Skin epidermis (tissue), 12 donors: ENCODE measurements at regions not wholly inside any gene's neighbourhood (a gene's known extent, or its start where the extent isn't known, plus 50 kb on each side); places are given as distances from the start of the nearest gene placed in this dataset.
"Not testable (repeated sequence)": the region's sequence is repeated elsewhere in the genome, so short reads cannot be mapped to it uniquely, and the experiment has no call there.

ENCODE experiments used
- H3K27ac ChIP-seq, 21 experiments: fragments of 200-600 bp; sonication (generic) in 11 of 21; one replicate each; pipeline ENCODE4 v1.5.0; 2020; ENCODE audit warnings: mild to moderate bottlenecking in 3 of 21, inconsistent platforms in 2 of 21, moderate library complexity in 2 of 21
- H3K4me3 ChIP-seq, 7 experiments: fragments of 200-600 bp; sonication (generic) in 2 of 7; one replicate each; pipeline ENCODE4 v1.5.0; 2020; ENCODE audit warnings: inconsistent platforms in 2 of 7, mild to moderate bottlenecking in 2 of 7, moderate library complexity in 1 of 7

- Histone ChIP-seq H3K4me3 (no peak overlapping the region), H3K27ac (no peak overlapping the region)
Measured at GRCh38 chr10:130257897-130258296, 121.7 kb downstream of the GLRX3 start.

GRCh38 chr10:130259380-130259779 is 123.2 kb downstream of the GLRX3 start:
- Histone ChIP-seq H3K4me3 (no peak overlapping the region), H3K27ac (no peak overlapping the region)

GRCh38 chr10:130261306-130261705 is 125.1 kb downstream of the GLRX3 start:
- no peak overlapping the region for H3K27ac ChIP-seq
- no peak overlapping the region for H3K4me3 ChIP-seq

DNA sequence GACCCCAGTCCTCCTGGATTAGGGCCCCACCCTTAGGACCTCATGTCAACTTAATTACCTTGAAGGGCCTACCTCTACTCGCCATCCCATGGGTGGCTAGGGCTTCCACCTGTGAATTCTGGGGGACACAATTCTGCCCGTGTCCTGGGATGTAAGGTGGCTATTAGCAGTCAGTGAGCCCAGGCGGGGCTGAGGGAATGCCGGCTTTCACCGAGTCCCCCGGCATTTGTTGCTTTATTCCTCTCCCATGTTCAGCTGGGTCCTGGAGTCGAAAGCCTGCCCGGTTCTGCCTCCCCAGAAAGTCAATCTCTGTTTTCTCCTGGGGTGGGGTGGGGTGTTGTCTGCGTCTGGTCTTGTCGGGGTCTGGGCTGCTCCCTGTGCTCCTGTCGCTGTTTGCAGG is 125.6 kb downstream of the GLRX3 start:
- no peak overlapping the region for H3K27ac ChIP-seq
- no peak overlapping the region for H3K4me3 ChIP-seq

GRCh38 chr10:130263289-130263688 is 127.1 kb downstream of the GLRX3 start:
- H3K4me3 ChIP-seq: no peak overlapping the region
- H3K27ac ChIP-seq: no peak overlapping the region

DNA sequence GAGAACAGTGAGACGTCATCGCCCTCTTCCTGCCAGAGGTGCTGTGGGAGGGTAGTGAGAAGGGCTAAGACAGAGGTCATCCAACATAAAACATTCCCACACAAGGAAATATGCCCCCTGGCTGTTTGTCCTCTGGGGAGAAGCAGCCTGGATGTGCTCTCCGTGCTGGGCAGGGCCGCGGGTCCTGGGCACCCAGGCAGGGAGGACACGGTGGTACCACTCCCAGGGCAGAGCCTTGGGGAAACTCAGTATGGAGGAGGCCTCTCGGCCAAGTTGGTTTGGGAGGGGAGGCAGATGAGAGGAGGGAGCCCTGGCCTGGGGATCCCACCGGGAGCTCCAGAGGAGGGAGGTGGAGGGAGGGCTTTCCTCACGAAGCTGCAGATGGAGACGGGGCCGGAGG is 129.4 kb downstream of the GLRX3 start:
- no peak overlapping the region for H3K27ac ChIP-seq
- H3K4me3 ChIP-seq: no peak overlapping the region

GRCh38 chr10:130282492-130283218 is 146.5 kb downstream of the GLRX3 start:
- H3K27ac ChIP-seq: no peak overlapping the region
- no peak overlapping the region for H3K4me3 ChIP-seq

DNA sequence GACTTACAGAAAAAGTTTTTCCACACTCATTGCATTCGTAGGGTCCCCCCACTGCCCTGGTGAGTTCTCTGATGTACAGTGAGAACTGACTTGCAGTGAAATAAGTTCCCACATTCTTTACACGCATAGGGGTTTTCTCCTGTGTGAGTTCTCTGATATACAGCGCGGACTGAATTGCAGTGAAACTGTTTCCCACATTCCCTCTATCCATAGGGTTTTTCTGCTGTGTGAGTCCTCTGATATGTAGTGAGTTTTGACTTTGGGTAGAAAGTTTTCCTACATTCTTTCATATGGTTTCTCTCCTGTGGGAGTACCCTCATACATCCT is 147.0 kb downstream of the GLRX3 start:
- Histone ChIP-seq H3K4me3 (no peak overlapping the region), H3K27ac (no peak overlapping the region)

- not testable (repeated sequence) for H3K4me3 ChIP-seq, H3K27ac ChIP-seq
Measured at GRCh38 chr10:130295761-130296160, 159.6 kb downstream of the GLRX3 start.

DNA sequence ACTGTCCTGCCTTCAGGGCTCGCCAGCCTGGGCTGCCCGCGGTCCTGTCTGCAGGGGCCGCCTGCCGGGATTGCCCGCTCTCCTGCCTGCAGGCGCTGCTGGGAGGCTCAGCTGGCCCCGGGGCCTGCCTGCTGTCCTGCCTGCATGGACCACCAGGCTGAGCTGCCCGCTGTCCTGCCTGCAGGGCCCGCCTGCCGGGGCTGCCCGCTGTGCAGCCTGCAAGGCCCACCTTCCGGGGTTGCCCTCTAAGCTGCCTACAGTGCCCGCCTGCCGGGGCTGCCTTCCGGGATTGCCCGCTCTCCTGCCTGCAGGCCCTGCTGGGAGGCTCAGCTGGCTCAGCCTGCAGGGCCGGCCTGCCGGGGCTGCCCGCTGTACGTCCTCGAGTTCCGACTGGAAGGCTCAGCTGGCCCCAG is 164.4 kb downstream of the GLRX3 start:
- Histone ChIP-seq H3K4me3 (peak overlapping the region in 6 of 7 experiments; percentile 2 to 48 (median 26)), H3K27ac (peak overlapping the region in 12 of 21 experiments; percentile 17 to 87 (median 69))

DNA sequence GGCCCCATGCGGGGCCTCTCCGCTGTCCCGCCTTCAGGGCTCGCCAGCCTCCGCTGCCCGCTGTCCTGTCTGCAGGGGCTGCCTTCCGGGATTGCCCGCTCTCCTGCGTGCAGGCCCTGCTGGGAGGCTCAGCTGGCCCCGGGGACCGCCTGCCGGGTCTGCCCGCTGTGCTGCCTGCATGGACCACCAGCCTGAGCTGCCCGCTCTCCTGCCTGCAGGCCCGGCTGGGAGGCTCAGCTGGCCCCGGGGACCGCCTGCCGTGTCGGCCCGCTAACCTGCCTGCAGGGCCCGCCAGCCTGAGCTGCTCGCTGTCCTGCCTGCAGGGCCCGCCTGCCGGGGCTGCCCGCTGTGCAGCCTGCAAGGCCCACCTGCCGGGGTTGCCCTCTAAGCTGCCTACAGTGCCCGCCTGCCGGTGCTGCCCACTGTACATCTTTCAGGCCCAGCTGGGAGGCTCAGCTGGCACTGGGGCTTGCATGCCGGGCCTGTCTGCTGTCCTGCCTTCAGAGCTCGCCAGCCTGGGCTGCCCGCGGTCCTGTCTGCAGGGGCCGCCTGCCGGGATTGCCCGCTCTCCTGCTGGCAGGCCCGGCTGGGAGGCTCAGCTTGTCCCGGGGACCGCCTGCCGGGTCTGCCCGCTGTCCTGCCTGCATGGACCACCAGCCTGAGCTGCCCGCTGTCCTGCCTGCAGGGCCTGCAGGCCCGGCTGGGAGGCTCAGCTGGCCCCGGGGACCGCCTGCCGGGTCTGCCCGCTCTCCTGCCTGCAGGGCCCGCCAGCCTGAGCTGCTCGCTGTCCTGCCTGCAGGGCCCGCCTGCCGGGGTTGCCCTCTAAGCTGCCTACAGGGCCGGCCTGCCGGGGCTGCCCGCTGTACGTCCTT is 165.1 kb downstream of the GLRX3 start:
- Histone ChIP-seq H3K4me3 (peak overlapping the region in 6 of 7 experiments; percentile 2 to 48 (median 26)), H3K27ac (peak overlapping the region in 13 of 21 experiments; percentile 17 to 87 (median 69))

GRCh38 chr10:130326954-130327353 is 190.8 kb downstream of the GLRX3 start:
- Histone ChIP-seq H3K27ac (no peak overlapping the region), H3K4me3 (no peak overlapping the region)

DNA sequence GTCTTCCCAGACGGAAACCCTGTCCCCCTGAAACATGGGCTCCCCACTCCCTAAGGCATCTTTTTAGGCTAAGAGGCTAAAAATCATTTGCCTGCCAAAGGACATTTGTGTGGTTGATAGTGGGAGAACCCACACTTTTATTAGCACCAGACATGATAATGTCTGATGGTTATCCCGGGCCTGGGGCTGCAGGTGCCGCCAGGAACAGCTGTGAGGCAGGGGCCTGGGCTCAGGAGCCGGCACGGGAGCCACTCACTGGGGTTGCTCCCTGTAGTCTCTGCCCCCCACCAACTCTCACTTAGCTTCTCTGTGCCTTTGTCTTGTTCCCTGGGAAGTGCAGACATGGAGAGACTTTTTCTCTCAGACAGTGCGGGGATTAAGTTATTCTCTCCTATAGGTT is 193.6 kb downstream of the GLRX3 start:
- Histone ChIP-seq H3K27ac (no peak overlapping the region), H3K4me3 (no peak overlapping the region)

- H3K4me3 ChIP-seq: no peak overlapping the region
Measured at GRCh38 chr10:130333185-130333584, 197.0 kb downstream of the GLRX3 start.

DNA sequence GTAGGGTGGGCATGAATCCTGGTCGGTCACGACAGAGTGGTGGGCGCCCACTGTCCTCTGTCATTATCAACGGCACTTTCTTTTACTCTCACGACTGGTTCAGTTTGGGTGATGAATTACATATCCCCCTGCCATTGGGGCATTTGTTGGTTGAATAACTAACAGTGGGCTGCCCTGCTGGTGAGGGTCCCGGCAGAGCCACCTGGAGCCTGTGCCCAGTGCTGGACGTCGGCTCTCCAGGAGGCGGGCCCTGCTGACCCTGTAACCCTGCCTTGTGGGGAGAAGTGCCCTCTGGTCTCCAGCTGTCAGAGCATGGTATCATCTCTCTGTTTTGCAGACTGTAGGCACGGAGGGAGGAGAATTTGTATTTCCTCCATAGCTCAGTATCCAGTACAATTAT is 199.1 kb downstream of the GLRX3 start:
- Histone ChIP-seq H3K4me3 (no peak overlapping the region), H3K27ac (no peak overlapping the region)

More at GRCh38 chr10:130333185-130333584, 197.0 kb downstream of the GLRX3 start:
- H3K27ac ChIP-seq: no peak overlapping the region

DNA sequence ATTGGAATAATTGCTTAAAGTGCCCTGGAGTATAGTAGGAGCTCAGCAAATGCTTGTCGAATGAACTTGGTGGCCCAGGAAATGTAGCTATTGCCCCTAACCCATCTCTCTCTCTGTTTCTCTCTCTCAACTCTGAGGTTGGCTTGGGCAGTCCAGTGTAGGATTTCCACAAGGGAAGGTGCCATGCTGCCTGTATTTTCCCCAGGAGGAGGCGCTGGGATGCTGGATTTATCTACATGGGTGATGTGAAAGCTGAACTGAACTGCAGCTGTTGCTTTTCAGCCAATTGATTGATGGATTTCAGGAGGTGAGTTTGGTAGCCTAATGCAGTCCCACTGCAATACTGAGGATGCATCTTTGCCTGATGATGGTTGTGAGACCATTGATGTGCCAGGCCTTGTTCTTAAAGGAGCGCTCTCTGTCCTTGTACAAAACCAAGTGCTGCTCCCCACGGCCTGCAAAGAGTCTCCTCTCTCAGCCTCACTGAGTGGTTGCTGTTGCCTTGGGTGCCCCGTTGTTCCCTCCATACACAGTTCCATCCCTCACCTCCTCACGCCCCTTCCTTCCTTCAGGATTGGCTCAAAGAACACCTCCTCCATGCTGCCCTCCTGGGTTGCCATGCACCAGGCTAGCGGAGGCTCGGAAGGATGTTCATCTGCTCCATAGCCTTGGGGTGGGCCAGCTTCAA is 200.6 kb downstream of the GLRX3 start:
- Histone ChIP-seq H3K4me3 (no peak overlapping the region), H3K27ac (no peak overlapping the region)

GRCh38 chr10:130337305-130337640 is 201.1 kb downstream of the GLRX3 start:
- no peak overlapping the region for H3K27ac ChIP-seq
- no peak overlapping the region for H3K4me3 ChIP-seq

DNA sequence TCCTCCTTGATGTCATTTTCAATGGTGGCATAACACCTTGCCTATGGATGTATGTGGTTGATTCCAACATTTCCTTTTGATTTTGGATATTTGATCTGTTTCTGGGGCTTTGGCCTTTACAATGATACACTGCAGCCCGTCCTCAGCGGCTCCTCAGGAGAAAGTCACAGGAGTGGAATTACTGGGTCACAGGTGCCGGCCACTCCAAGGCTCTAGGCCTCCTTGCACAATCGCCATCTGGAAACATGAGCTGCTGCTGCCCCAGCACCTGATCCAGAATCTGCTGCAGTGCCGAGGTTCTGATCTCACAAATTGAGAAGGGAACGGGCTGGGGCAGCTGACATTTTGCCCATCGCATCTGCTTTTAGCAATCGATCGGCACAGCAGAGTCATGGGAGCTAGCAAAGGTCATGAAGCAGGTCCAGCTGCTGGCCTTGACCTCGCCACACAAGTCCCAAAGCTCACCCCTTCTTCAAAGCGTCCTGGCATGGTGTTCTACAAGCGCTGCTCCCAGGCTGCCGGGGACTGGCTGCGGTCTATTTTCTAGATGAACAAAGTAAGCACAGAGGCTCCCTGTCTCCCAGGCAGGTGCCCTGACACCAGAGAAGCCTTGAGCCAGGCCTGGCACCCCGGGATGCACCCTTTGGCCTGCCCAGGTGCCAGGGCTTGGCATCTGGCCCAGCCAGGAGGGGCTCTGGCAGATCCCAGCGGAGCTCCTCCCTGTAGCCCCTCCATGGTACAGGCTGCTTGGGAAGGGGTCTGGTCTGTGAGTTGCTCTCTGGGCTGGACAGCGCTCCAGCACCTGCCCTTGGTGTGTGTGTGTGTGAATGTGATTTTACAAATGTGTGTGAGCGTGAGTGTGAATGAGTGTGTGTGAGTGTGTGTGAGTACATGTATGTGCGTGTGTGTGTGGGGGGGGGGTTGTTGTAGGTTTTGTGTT is 201.8 kb downstream of the GLRX3 start:
- H3K4me3 ChIP-seq: no peak overlapping the region
- no peak overlapping the region for H3K27ac ChIP-seq

GRCh38 chr10:130338636-130339024 is 202.4 kb downstream of the GLRX3 start:
- H3K27ac ChIP-seq: no peak overlapping the region

GRCh38 chr10:130339091-130339490 is 202.9 kb downstream of the GLRX3 start:
- Histone ChIP-seq H3K27ac (no peak overlapping the region), H3K4me3 (no peak overlapping the region)

More at GRCh38 chr10:130338636-130339024, 202.4 kb downstream of the GLRX3 start:
- no peak overlapping the region for H3K4me3 ChIP-seq
